Endothelial cell of umbilical vein (primary cell): ENCODE measurements at regions not wholly inside any gene's neighbourhood (a gene's known extent, or its start where the extent isn't known, plus 50 kb on each side); places are given as distances from the start of the nearest gene placed in this dataset.

ENCODE experiments used
- BruUV-seq: library from RNA; stranded (reverse); fragments of 400-500 nt; replicated peaks from 2 replicates; lab custom pipeline; 2021; lab: Mats Ljungman, UMichigan
- CTCF ChIA-PET: fragments of 300-600, 350-600 bp; sonication (Branson Sonifier 250); formaldehyde crosslinking; loops from one replicate; lab custom pipeline; 2021; ENCODE audit warnings: antibody characterized with exemption, inconsistent platforms; lab: Charles Lee
- POLR2A ChIA-PET: fragments of 300-600, 350-600 bp; sonication (Branson Sonifier 250); formaldehyde crosslinking; loops from one replicate; lab custom pipeline; 2021; ENCODE audit warnings: antibody characterized with exemption, inconsistent platforms; lab: Charles Lee
- DNase-seq: peaks from one replicate; pipeline ENCODE4 v3.0.0-alpha.2; 2011; ENCODE audit warnings: low read depth, low spot score
- FAIRE-seq: peaks from 2 replicates; lab custom pipeline; 2011; peaks lifted over from hg19 to GRCh38; lab: Jason Lieb, UNC
- H2AFZ ChIP-seq: 2 replicates; pipeline ENCODE4 v1.6.0; 2012; ENCODE audit warnings: low read depth, low read length, control low read depth, inconsistent platforms
- H3K27ac ChIP-seq: 2 replicates; pipeline ENCODE4 v1.5.1; 2011; ENCODE audit warnings: low read depth, mild to moderate bottlenecking, control low read depth, low read length, moderate library complexity; ENCODE audit not compliant: insufficient read depth
- H3K27me3 ChIP-seq, 2 experiments: 2 replicates each; pipeline versions ENCODE4 v1.6.0 to v1.6.1; 2011; ENCODE audit warnings: low read length in 2 of 2, mixed read lengths in 1 of 2; ENCODE audit not compliant: control insufficient read depth in 2 of 2, insufficient read depth in 2 of 2
- H3K36me3 ChIP-seq, 2 experiments: 2 replicates in 1 of 2; 3 replicates in 1 of 2; pipeline ENCODE4 v1.5.1; 2011; ENCODE audit warnings: low read length in 2 of 2, mild to moderate bottlenecking in 1 of 2, moderate library complexity in 1 of 2; ENCODE audit not compliant: control insufficient read depth in 2 of 2, insufficient read depth in 2 of 2; ENCODE audit errors: extremely low read depth in 1 of 2
- H3K4me1 ChIP-seq: 3 replicates; pipeline ENCODE4 v1.5.1; 2011; ENCODE audit warnings: mild to moderate bottlenecking, low read length; ENCODE audit not compliant: control insufficient read depth, insufficient read depth; ENCODE audit errors: extremely low read depth
- H3K4me2 ChIP-seq: 2 replicates; pipeline ENCODE4 v1.6.1; 2011; ENCODE audit warnings: low read length, control low read depth, mixed read lengths; ENCODE audit not compliant: insufficient read depth
- H3K4me3 ChIP-seq, 3 experiments: fragments of 200-600 bp in 1 of 3; sonication (generic), shearing (Covaris generic) in 1 of 3; replicated peaks in 1 of 3; 2 replicates each; pipeline ENCODE4 v1.5.1; 2011 to 2016; ENCODE audit warnings: control low read depth in 3 of 3, low read length in 3 of 3, mild to moderate bottlenecking in 2 of 3, inconsistent platforms in 1 of 3, low read depth in 1 of 3, moderate library complexity in 1 of 3; ENCODE audit not compliant: insufficient read depth in 1 of 3
- H3K79me2 ChIP-seq: 2 replicates; pipeline ENCODE4 v1.6.0; 2012; ENCODE audit warnings: low read length, inconsistent platforms; ENCODE audit not compliant: control insufficient read depth, insufficient read depth
- H3K9ac ChIP-seq: replicated peaks from 2 replicates; pipeline ENCODE3; 2011; ENCODE audit warnings: low read length, control low read depth; ENCODE audit not compliant: insufficient read depth; ENCODE audit errors: extremely low read depth
- H3K9me1 ChIP-seq: replicated peaks from 3 replicates; pipeline ENCODE4 v1.6.0; 2011; ENCODE audit warnings: mild to moderate bottlenecking, low read length; ENCODE audit not compliant: control insufficient read depth, insufficient read depth; ENCODE audit errors: extremely low read depth
- H3K9me3 ChIP-seq: replicated peaks from 2 replicates; pipeline ENCODE4 v1.5.1; 2012; ENCODE audit warnings: low read length, inconsistent platforms; ENCODE audit not compliant: control insufficient read depth, insufficient read depth
- H4K20me1 ChIP-seq: replicated peaks from 2 replicates; pipeline ENCODE3; 2011; ENCODE audit warnings: mild to moderate bottlenecking, low read length; ENCODE audit not compliant: control insufficient read depth, insufficient read depth; ENCODE audit errors: extremely low read depth
- CTCF ChIP-seq, 2 donors: IDR thresholded peaks; 1 replicate in 1 of 2; 2 replicates in 1 of 2; pipeline ENCODE4 v1.5.1; 2011; ENCODE audit warnings: low read length in 2 of 2, mild to moderate bottlenecking in 2 of 2, moderate library complexity in 2 of 2, control low read depth in 1 of 2, inconsistent platforms in 1 of 2, low read depth in 1 of 2; ENCODE audit not compliant: insufficient read depth in 1 of 2; ENCODE audit errors: extremely low read depth in 1 of 2
- EZH2 ChIP-seq: IDR thresholded peaks from 2 replicates; pipeline ENCODE4 v1.6.1; 2012; ENCODE audit warnings: borderline replicate concordance, low read depth, mild to moderate bottlenecking, moderate library complexity, low read length, inconsistent platforms; ENCODE audit not compliant: severe bottlenecking
- FOS ChIP-seq: IDR thresholded peaks from 2 replicates; pipeline ENCODE4 v1.6.1; 2011; ENCODE audit warnings: mild to moderate bottlenecking, low read length, moderate library complexity, borderline replicate concordance; ENCODE audit not compliant: insufficient read depth
- GATA2 ChIP-seq: IDR thresholded peaks from 2 replicates; pipeline ENCODE4 v1.7.0; 2011; ENCODE audit warnings: low read depth, mild to moderate bottlenecking, moderate library complexity, mixed read lengths, low read length; ENCODE audit not compliant: insufficient read length, insufficient read depth
- JUN ChIP-seq: IDR thresholded peaks from 2 replicates; pipeline ENCODE4 v1.6.1; 2011; ENCODE audit warnings: borderline replicate concordance, low read depth; ENCODE audit not compliant: insufficient read length, insufficient read depth
- MAX ChIP-seq: IDR thresholded peaks from 2 replicates; pipeline ENCODE4 v1.6.1; 2011; ENCODE audit not compliant: insufficient read depth, insufficient read length
- MYC ChIP-seq: IDR thresholded peaks from one replicate; pipeline ENCODE4 v1.6.1; 2011; ENCODE audit warnings: mild to moderate bottlenecking, low read depth, low read length
- POLR2A ChIP-seq: IDR thresholded peaks from 2 replicates; pipeline ENCODE4 v1.6.1; 2012; ENCODE audit warnings: low read depth, mild to moderate bottlenecking, control low read depth, low read length
- POLR2AphosphoS5 ChIP-seq: IDR thresholded peaks from 2 replicates; pipeline ENCODE4 v1.6.1; 2012; ENCODE audit warnings: low read depth, mild to moderate bottlenecking, control low read depth, low read length, moderate library complexity; ENCODE audit not compliant: insufficient read depth
- dilution Hi-C: fragments of 300-500 bp; cut with MboI; formaldehyde crosslinking; loops from one replicate; pipeline ENCODE4 v1.15.0; 2019; ENCODE audit warnings: low sequenced_read_pairs; ENCODE audit not compliant: extremely low pct_ligation_motif_present
- intact Hi-C: fragments of 100-400 bp; cut with micrococcal nuclease; formaldehyde crosslinking; loops from one replicate; pipeline ENCODE4 v1.10.0; 2022

GRCh38 chr2:41242001-41242331 lies 790.1 kb upstream of the SLC8A1 start:
- intact Hi-C loops, result no loop called here
- POLR2A ChIA-PET, result no interaction called here

More at GRCh38 chr2:41242001-41242331, 790.1 kb upstream of the SLC8A1 start:
- Histone ChIP-seq H3K4me2 (peak overlapping the region; percentile 78), H2AFZ (no peak overlapping the region), H3K27me3 (no peaks in the 10 kb centered on the region), H3K4me1 (peaks cover 17% of the 10 kb centered on the region), H3K9me1 (no peaks in the 10 kb centered on the region), H3K36me3 (no peaks in the 10 kb centered on the region), H4K20me1 (no peaks in the 10 kb centered on the region), H3K9me3 (no peaks in the 10 kb centered on the region), H3K27ac (no peak overlapping the region), H3K4me3 (no peak overlapping the region), H3K9ac (no peak overlapping the region), H3K79me2 (no peaks in the 10 kb centered on the region)
- no TSS peak for BruUV-seq
- dilution Hi-C loops, result no loop called here
- FAIRE-seq (no peak), DNase-seq (no peak)
- CTCF ChIA-PET, result no interaction called here
- no peak for TF ChIP-seq GATA2
- TF ChIP-seq MYC, result no peak
- TF ChIP-seq JUN, result no peak
- TF ChIP-seq FOS, result no peak
- no peak for TF ChIP-seq CTCF (IDR thresholded peaks at IDR 0.05; ENCODE audit: extremely low read depth in 1 of 2, insufficient read depth in 1 of 2, low read depth in 1 of 2, low read length in 2 of 2)
- TF ChIP-seq POLR2A, result no peak
- TF ChIP-seq MAX, result no peak
- TF ChIP-seq POLR2AphosphoS5, result no peak
- no peak for TF ChIP-seq EZH2
